Thoracic aorta (tissue), 2 donors: ENCODE measurements at regions not wholly inside any gene's neighbourhood (a gene's known extent, or its start where the extent isn't known, plus 50 kb on each side); places are given as distances from the start of the nearest gene placed in this dataset.

Experiments used
- ATAC-seq: fragments of 150-250 bp; one replicate; pipeline ENCODE4 v1.8.0; 2017; ENCODE audit warnings: low read depth; ENCODE audit not compliant: insufficient number of reproducible peaks, low FRiP score
- DNase-seq: peaks from one replicate; pipeline ENCODE4 v3.0.0-alpha.2; 2020; ENCODE audit warnings: low spot score
- H3K27ac ChIP-seq, 2 donors: fragments of 200-600 bp; sonication (generic); 1 replicate in 1 of 2; 2 replicates in 1 of 2; pipeline ENCODE4 v1.5.1; 2016; ENCODE audit warnings: mild to moderate bottlenecking in 2 of 2, moderate library complexity in 2 of 2
- H3K27me3 ChIP-seq: fragments of 200-600 bp; sonication (generic); replicated peaks from 2 replicates; pipeline ENCODE4 v1.6.0; 2016; ENCODE audit warnings: mild to moderate bottlenecking; ENCODE audit not compliant: insufficient read depth
- H3K36me3 ChIP-seq: fragments of 200-600 bp; sonication (generic); one replicate; pipeline ENCODE4 v1.5.1; 2016
- H3K4me1 ChIP-seq, 2 donors: fragments of 200-600 bp; sonication (generic); 1 replicate in 1 of 2; 2 replicates in 1 of 2; pipeline versions ENCODE4 v1.5.1 to v1.6.0; 2016; ENCODE audit warnings: low read depth in 2 of 2, mild to moderate bottlenecking in 1 of 2; ENCODE audit not compliant: control insufficient read depth in 1 of 2
- H3K4me3 ChIP-seq: fragments of 200-600 bp; sonication (generic); 2 replicates; pipeline ENCODE4 v1.5.1; 2016; ENCODE audit warnings: mild to moderate bottlenecking
- H3K9me3 ChIP-seq: fragments of 200-600 bp; sonication (generic); 2 replicates; pipeline ENCODE4 v1.5.1; 2016
- CTCF ChIP-seq: fragments of 200-600 bp; sonication (generic); IDR thresholded peaks from one replicate; pipeline ENCODE4 v1.5.1; 2019; ENCODE audit warnings: antibody characterized with exemption

DNA sequence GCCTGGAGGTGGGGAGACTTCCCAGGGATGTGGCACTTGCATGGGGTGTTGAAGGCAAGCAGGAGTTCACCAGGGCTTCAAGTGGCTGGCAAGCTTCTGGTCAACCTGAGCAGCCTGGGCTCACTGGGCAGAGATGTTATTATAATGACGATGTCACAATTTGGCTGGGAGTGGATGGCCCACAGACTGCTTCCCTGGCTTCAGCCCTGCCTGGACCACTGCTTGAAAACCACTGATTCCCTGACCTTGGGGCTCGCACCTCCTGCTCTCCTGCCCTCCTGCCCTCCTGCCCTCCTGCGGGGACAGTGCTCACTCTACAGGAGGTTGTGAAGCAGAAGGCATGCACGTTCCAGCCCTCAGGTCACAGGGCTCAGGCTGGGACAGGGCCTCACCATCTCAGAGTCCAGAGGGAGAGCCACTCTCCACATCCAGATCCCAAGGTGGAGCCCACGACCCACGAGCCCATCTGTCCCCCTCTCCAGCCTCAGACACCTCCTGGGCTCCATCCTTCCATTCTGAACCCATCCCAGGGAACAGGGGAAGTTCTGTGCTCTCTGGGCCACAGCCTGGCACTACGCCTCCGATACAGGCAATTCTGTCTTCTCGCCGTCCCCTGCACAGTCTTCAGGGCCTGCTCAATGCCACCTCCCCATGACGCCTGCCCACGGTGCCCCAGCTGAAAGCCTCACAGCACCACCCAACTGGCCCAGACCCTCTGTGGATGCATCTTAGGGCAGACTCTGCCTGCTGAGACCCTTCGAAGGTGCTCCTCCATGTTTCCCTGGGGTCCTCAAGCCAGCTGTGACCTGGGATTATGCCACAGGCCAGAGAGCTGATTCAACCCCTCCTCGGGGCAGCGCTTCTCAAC is 241.6 kb upstream of the RAB6C start:
- ATAC-seq: no peak
- no peak for DNase-seq
- no peaks in the 10 kb centered on the region for H3K4me1 ChIP-seq
- no peak overlapping the region for H3K27ac ChIP-seq
- H3K27me3 ChIP-seq: no peaks in the 10 kb centered on the region
- no peak for TF ChIP-seq CTCF
- H3K9me3 ChIP-seq: no peaks in the 10 kb centered on the region
- no peaks in the 10 kb centered on the region for H3K36me3 ChIP-seq
- no peak overlapping the region for H3K4me3 ChIP-seq

GRCh38 chr2:129738799-129739198 is 240.7 kb upstream of the RAB6C start:
- no peak for ATAC-seq
- no peaks in the 10 kb centered on the region for H3K27me3 ChIP-seq

GRCh38 chr2:129740504-129740903 is 239.0 kb upstream of the RAB6C start:
- TF ChIP-seq CTCF: no peak
- ATAC-seq: no peak

More at GRCh38 chr2:129738799-129739198, 240.7 kb upstream of the RAB6C start:
- no peak for DNase-seq
- Histone ChIP-seq H3K4me3 (no peak overlapping the region), H3K27ac (no peak overlapping the region), H3K9me3 (no peaks in the 10 kb centered on the region), H3K36me3 (no peaks in the 10 kb centered on the region), H3K4me1 (no peaks in the 10 kb centered on the region)
- TF ChIP-seq CTCF: no peak

GRCh38 chr2:129741165-129741564 is 238.3 kb upstream of the RAB6C start:
- Histone ChIP-seq H3K4me1 (no peaks in the 10 kb centered on the region), H3K4me3 (no peak overlapping the region), H3K9me3 (no peaks in the 10 kb centered on the region), H3K27me3 (no peaks in the 10 kb centered on the region), H3K36me3 (no peaks in the 10 kb centered on the region), H3K27ac (no peak overlapping the region)
- no peak for ATAC-seq
- TF ChIP-seq CTCF: no peak
- DNase-seq: no peak

More at GRCh38 chr2:129740504-129740903, 239.0 kb upstream of the RAB6C start:
- Histone ChIP-seq H3K4me1 (no peaks in the 10 kb centered on the region), H3K27me3 (no peaks in the 10 kb centered on the region), H3K4me3 (no peak overlapping the region), H3K9me3 (no peaks in the 10 kb centered on the region), H3K36me3 (no peaks in the 10 kb centered on the region), H3K27ac (no peak overlapping the region)
- no peak for DNase-seq

DNA sequence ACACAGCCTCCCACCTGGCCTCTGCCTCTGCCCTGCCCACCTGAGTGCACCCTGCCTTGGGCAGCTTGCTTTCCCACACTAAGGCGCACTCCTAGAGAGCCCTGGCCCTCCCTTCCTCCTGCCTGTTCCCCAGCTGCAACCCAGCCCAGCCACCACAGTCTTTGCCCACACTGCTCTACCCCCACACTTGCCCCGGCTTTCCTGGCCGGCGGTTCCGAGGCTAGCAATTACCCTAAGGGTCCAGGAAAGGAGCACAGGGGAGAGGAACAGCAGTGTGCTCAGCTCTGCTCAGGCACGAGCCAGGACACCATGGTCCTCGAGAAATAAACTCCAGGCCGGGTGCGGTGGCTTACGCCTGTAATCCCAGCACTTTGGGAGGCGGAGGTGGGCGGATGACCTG is 237.8 kb upstream of the RAB6C start:
- no peak for TF ChIP-seq CTCF
- Histone ChIP-seq H3K36me3 (no peaks in the 10 kb centered on the region), H3K27ac (no peak overlapping the region), H3K4me3 (no peak overlapping the region), H3K4me1 (no peaks in the 10 kb centered on the region), H3K9me3 (no peaks in the 10 kb centered on the region), H3K27me3 (no peaks in the 10 kb centered on the region)
- no peak for ATAC-seq
- DNase-seq: no peak
